Thymus (tissue), 11 donors: ENCODE measurements at regions not wholly inside any gene's neighbourhood (a gene's known extent, or its start where the extent isn't known, plus 50 kb on each side); places are given as distances from the start of the nearest gene placed in this dataset.

Experiments
- DNase-seq, 9 donors: peaks; one replicate each; pipeline ENCODE4 v3.0.0-alpha.2; 2013; ENCODE audit warnings: low spot score in 9 of 9, low read depth in 6 of 9, missing footprints in 1 of 9
- H3K27ac ChIP-seq, 2 donors: one replicate each; pipeline ENCODE4 v1.5.1; 2013; ENCODE audit warnings: control low read depth in 1 of 2, low read depth in 1 of 2, low read length in 1 of 2, mild to moderate bottlenecking in 1 of 2, moderate library complexity in 1 of 2
- H3K27me3 ChIP-seq, 2 donors: one replicate each; pipeline ENCODE4 v1.5.1; 2013; ENCODE audit warnings: low read length in 1 of 2; ENCODE audit not compliant: control insufficient read depth in 2 of 2, insufficient read depth in 1 of 2
- H3K36me3 ChIP-seq, 2 donors: one replicate each; pipeline ENCODE4 v1.5.1; 2013; ENCODE audit warnings: low read length in 1 of 2, mild to moderate bottlenecking in 1 of 2, moderate library complexity in 1 of 2; ENCODE audit not compliant: control insufficient read depth in 2 of 2, insufficient read depth in 2 of 2
- H3K4me1 ChIP-seq, 2 donors: one replicate each; pipeline ENCODE4 v1.5.1; 2013; ENCODE audit warnings: low read length in 2 of 2; ENCODE audit not compliant: control insufficient read depth in 2 of 2, insufficient read depth in 2 of 2
- H3K4me3 ChIP-seq, 2 donors: one replicate each; pipeline ENCODE4 v1.5.1; 2013; ENCODE audit warnings: low read length in 2 of 2, control low read depth in 1 of 2, mild to moderate bottlenecking in 1 of 2
- H3K9me3 ChIP-seq, 2 donors: one replicate each; pipeline ENCODE4 v1.5.1; 2013; ENCODE audit warnings: low read length in 1 of 2, mild to moderate bottlenecking in 1 of 2; ENCODE audit not compliant: control insufficient read depth in 2 of 2, insufficient read depth in 1 of 2
- WGBS: extraction: QIAGEN DNeasy Blood & Tissue Kit; methylation state at CpG from one replicate; pipeline ENCODE4 v1.1.7; 2013; 5-methylcytosine and 5-hydroxymethylcytosine counted together
- donor health status: healthy.

DNA sequence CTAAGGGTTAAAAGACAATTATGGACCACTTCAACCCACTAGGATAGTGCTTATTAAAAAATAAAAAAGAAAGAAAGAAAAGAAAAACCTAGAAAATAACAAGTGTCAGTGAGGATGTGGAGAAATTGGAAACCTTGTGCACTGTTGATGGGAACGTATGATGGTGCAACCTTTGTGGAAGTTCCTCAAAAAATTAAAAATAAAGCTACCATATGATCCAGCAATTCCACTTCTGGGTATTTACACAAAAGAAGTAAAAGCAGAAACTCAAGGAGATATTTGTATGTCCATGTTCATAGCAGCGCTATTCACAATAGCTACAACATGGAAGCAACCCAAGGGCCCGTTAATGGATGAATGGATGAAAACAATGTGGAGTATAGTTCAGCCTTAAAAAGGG is 115.2 kb upstream of the ATP1A1 start:
- Histone ChIP-seq H3K36me3 (no peaks in the 10 kb centered on the region), H3K9me3 (no peaks in the 10 kb centered on the region), H3K4me3 (no peak overlapping the region), H3K27ac (no peak overlapping the region), H3K4me1 (peaks cover 23 to 30% of the 10 kb centered on the region in 2 donors), H3K27me3 (no peaks in the 10 kb centered on the region)
- 98% methylated on average over 3 of the region's 3 CpGs for WGBS
- DNase-seq: no peak

DNA sequence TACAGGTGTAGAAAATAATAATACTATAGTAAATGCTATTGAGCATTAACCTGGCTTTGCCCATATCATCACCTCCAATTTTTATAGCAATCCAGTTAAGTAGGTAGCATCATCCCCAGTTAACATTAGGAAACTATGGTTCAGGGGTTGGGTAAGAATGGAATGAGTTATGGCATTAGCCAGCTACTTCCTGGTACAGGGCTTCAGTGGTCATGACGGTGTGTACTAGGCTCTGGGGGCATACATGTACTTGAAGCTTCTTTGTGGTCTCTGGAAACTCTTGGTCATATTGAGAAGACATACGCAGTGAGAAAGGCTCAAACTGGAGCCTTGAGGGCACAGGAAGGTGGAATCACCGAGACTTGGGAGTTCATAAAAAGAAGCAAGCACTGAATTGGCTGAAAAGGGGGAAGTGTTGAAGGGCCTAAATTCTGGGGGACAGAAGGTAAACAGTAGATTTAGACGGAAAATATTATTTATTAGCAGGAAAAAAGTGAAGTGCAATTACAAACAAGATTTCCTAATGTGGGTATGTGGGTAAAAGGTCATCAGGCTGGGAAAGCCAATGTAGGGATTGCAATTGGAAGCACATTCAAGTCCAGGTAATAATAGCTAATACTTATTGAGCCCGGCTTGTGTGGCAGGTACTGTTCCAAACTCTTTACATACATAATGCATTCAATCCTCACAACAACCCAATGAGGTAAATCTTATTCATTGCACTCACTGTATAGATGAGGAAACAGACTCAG is 114.2 kb upstream of the ATP1A1 start:
- peaks cover 23 to 31% of the 10 kb centered on the region in 2 donors for H3K4me1 ChIP-seq
- 87% methylated on average over 5 of the region's 5 CpGs for WGBS
- H3K4me3 ChIP-seq: no peak overlapping the region
- no peak overlapping the region for H3K27ac ChIP-seq
- no peak for DNase-seq
- H3K9me3 ChIP-seq: no peaks in the 10 kb centered on the region
- H3K36me3 ChIP-seq: no peaks in the 10 kb centered on the region
- no peaks in the 10 kb centered on the region for H3K27me3 ChIP-seq

GRCh38 chr1:116259663-116260062 is 113.4 kb upstream of the ATP1A1 start:
- no peak for DNase-seq
- Histone ChIP-seq H3K4me3 (no peak overlapping the region), H3K27me3 (no peaks in the 10 kb centered on the region), H3K9me3 (no peaks in the 10 kb centered on the region), H3K36me3 (no peaks in the 10 kb centered on the region), H3K27ac (no peak overlapping the region), H3K4me1 (peaks cover 23 to 31% of the 10 kb centered on the region in 2 donors)
- 90% methylated on average over 2 of the region's 2 CpGs for WGBS

- Histone ChIP-seq H3K36me3 (no peaks in the 10 kb centered on the region), H3K4me1 (peaks cover 21 to 31% of the 10 kb centered on the region in 2 donors), H3K27ac (no peak overlapping the region), H3K4me3 (no peak overlapping the region), H3K27me3 (no peaks in the 10 kb centered on the region), H3K9me3 (no peaks in the 10 kb centered on the region)
- no peak for DNase-seq
- WGBS: 98% methylated on average over 1 of the region's 1 CpG
These were observed 112.9 kb upstream of the ATP1A1 start for GRCh38 chr1:116260115-116260514.

DNA sequence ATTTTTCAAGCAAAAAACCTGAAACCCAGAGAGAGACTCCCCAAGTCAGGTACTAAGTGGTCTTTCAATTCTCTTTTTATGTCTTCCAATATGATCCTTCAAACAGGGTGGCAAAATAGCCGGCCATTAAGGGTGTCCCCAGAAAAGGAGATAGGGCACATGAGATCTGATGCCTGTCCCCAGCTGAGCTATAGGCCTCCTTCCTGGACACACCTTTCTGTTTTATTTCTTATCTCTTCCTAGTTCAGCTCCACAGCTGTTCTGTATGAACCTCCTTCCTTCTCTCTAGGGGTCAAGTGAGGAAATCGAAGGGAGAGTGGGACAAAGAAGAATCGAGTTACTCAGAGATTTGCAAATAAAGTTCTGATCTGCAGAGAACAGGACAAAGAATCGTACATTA is 112.4 kb upstream of the ATP1A1 start:
- Histone ChIP-seq H3K27me3 (no peaks in the 10 kb centered on the region), H3K9me3 (no peaks in the 10 kb centered on the region), H3K4me1 (peaks cover 16 to 31% of the 10 kb centered on the region in 2 donors), H3K36me3 (no peaks in the 10 kb centered on the region), H3K27ac (no peak overlapping the region), H3K4me3 (no peak overlapping the region)
- 95% methylated on average over 4 of the region's 4 CpGs for WGBS
- DNase-seq: no peak

DNA sequence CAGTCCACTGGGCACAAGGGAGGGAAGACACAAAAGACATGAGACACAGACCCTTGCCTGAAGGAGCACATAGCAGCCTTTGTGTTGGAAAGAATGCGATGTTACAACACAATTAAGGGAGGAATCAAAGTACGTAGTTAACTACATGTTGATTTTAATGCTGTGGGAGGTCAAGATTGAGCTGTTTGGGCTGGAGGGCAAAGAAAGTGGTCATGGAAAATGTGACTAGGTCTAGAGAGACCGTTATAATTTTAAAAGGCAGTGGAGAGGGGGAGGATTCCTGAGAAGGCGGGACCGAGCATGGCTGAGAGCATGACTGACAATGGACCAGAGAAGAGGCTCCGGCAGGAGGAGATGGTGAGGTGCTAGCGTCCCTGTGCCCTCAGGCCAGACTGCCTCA is 111.8 kb upstream of the ATP1A1 start:
- Histone ChIP-seq H3K27me3 (no peaks in the 10 kb centered on the region), H3K27ac (no peak overlapping the region), H3K36me3 (no peaks in the 10 kb centered on the region), H3K9me3 (no peaks in the 10 kb centered on the region), H3K4me1 (peaks cover 14 to 30% of the 10 kb centered on the region in 2 donors), H3K4me3 (no peak overlapping the region)
- 96% methylated on average over 7 of the region's 7 CpGs for WGBS
- DNase-seq: no peak

DNA sequence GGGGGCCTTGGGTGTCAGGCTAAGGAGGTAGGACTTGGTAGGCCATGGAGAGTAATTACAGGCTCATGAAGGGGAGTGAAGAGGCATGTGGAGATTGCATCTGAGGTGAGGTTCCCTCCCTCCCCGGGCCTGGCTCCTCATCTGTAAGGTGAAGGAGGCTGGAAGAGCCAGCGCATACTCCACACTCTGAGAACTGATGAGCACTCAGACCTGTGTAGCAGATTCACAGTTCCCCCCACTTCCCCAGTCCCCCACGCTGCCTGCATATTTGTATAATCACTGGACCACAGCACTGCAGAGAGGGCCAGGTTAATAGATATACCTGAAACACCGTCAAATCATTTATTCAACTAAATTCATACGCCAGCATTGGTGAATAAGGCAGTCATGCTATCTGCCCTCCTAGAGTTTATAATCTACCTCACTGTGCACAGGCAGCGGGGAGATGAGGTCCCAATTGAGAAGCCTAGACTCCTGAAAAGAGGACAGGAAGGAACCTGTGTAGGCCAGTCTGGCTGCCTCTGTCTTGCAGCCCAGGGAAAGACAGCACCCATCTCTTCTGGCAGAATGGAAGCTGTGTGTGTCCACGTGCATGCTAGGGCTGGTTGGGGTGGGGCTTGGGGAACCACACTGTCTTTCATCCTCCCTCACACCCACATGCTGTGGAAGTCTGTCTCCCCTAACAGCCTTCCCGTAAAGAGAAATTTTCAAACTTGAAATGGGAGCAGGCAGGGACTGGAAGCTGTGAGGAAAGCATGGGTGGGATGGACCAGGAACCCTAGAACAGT is 110.6 kb upstream of the ATP1A1 start:
- DNase-seq: peak in 1 of 9 donors; percentile 20
- H3K4me1 ChIP-seq: peaks cover 3 to 18% of the 10 kb centered on the region in 2 donors
- no peak overlapping the region for H3K27ac ChIP-seq
- no peaks in the 10 kb centered on the region for H3K9me3 ChIP-seq
- WGBS: 69% methylated on average over 8 of the region's 8 CpGs
- H3K4me3 ChIP-seq: no peak overlapping the region
- no peaks in the 10 kb centered on the region for H3K27me3 ChIP-seq
- no peaks in the 10 kb centered on the region for H3K36me3 ChIP-seq

DNA sequence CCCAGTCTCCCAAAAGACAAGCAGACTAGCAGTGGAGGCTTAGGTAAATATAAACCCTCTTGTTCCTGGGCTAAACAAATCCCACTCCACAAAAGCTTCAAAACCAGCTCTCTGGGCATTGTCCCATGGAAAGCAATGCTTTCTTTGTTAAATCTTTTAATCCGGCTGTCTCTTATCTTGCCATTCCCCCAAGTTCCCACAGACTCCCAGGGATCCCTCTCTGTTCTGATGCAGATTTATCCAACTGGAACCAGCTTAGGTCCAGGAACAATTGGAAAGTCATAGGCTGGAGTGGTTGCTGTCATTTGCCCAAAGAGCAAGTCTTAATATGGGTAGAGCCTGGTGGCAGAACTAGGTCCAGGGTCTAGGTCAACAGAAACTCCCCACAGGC is 110.1 kb upstream of the ATP1A1 start:
- Histone ChIP-seq H3K4me3 (no peak overlapping the region), H3K27me3 (no peaks in the 10 kb centered on the region), H3K36me3 (no peaks in the 10 kb centered on the region), H3K9me3 (no peaks in the 10 kb centered on the region), H3K27ac (no peak overlapping the region), H3K4me1 (peaks cover 0 to 12% of the 10 kb centered on the region in 2 donors)
- WGBS: 92% methylated on average over 1 of the region's 1 CpG
- DNase-seq: no peak
